ENCODE measurements at regions not wholly inside any gene's neighbourhood (a gene's known extent, or its start where the extent isn't known, plus 50 kb on each side); places are given as distances from the start of the nearest gene placed in this dataset.

DNA sequence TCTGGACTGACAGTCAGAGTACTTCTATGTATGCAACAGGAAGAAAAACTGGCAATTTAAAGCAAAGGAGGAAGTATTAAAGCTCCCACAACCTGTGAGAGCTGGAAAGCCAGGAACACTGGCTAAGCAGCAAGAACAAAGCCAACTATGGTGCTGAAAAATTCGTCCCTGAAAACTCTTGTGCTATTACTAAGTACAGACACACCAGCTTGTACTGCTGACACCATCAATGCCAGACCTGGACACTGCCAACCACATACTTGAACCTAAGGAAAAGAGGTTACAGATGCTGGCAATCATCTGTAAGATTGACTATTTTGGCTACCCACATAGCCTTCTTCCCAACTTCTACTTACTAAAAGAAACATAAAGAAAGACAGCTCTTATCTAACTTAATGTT is 1110.6 kb downstream of the SORCS3 start:
- TF ChIP-seq CBX8 (IDR thresholded peaks at IDR 0.05; ENCODE audit: borderline replicate concordance, low read depth, low read length) (no peak), MAX (IDR thresholded peaks at IDR 0.05) (no peak), SIRT6 (IDR thresholded peaks at IDR 0.05; ENCODE audit: low read length) (no peak), HDAC2 (IDR thresholded peaks at IDR 0.05; ENCODE audit: borderline replicate concordance in 1 of 2, low read depth in 2 of 2, low read length in 2 of 2) (no peak), RFX5 (IDR thresholded peaks at IDR 0.05; ENCODE audit: borderline replicate concordance, low read depth, low read length) (no peak), CTCF (IDR thresholded peaks at IDR 0.05; ENCODE audit: control extremely low read depth in 1 of 3, insufficient read depth in 1 of 3, low read depth in 1 of 3, low read length in 3 of 3) (no peak), GABPA (IDR thresholded peaks at IDR 0.05; ENCODE audit: borderline replicate concordance, insufficient read depth, low read length) (no peak), ZNF274 (IDR thresholded peaks at IDR 0.05; ENCODE audit: borderline replicate concordance, extremely low read depth, low read length) (no peak), PHF8 (conservative IDR thresholded peaks at IDR 0.05; ENCODE audit: low read depth, low read length) (no peak)
